ENCODE measurements at regions not wholly inside any gene's neighbourhood (a gene's known extent, or its start where the extent isn't known, plus 50 kb on each side); places are given as distances from the start of the nearest gene placed in this dataset.

GRCh38 chr12:65695113-65695865 is 129.0 kb upstream of the HMGA2 start:
- TF ChIP-seq POLR2A (IDR thresholded peaks at IDR 0.05; ENCODE audit: low read depth) (no peak), POLR2AphosphoS5 (IDR thresholded peaks at IDR 0.05) (no peak)
- TF ChIP-seq, protein P1, sequence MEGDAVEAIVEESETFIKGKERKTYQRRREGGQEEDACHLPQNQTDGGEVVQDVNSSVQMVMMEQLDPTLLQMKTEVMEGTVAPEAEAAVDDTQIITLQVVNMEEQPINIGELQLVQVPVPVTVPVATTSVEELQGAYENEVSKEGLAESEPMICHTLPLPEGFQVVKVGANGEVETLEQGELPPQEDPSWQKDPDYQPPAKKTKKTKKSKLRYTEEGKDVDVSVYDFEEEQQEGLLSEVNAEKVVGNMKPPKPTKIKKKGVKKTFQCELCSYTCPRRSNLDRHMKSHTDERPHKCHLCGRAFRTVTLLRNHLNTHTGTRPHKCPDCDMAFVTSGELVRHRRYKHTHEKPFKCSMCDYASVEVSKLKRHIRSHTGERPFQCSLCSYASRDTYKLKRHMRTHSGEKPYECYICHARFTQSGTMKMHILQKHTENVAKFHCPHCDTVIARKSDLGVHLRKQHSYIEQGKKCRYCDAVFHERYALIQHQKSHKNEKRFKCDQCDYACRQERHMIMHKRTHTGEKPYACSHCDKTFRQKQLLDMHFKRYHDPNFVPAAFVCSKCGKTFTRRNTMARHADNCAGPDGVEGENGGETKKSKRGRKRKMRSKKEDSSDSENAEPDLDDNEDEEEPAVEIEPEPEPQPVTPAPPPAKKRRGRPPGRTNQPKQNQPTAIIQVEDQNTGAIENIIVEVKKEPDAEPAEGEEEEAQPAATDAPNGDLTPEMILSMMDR (IDR thresholded peaks at IDR 0.05) = no peak
